NT2/D1 (cell line): ENCODE measurements at regions not wholly inside any gene's neighbourhood (a gene's known extent, or its start where the extent isn't known, plus 50 kb on each side); places are given as distances from the start of the nearest gene placed in this dataset.

Experiments
- YY1 ChIP-seq: IDR thresholded peaks from 2 replicates; pipeline ENCODE4 v1.6.1; 2011; ENCODE audit not compliant: insufficient read length, insufficient read depth
- ZNF274 ChIP-seq: IDR thresholded peaks from 2 replicates; pipeline ENCODE4 v1.6.1; 2011; ENCODE audit warnings: mild to moderate bottlenecking, low read depth, low read length

GRCh38 chr2:239763433-239764097 is 261.6 kb downstream of the NDUFA10 start:
- TF ChIP-seq ZNF274 (no peak), YY1 (no peak)
